HG02642 (cell line): ENCODE measurements at regions not wholly inside any gene's neighbourhood (a gene's known extent, or its start where the extent isn't known, plus 50 kb on each side); places are given as distances from the start of the nearest gene placed in this dataset.

Source experiments
- ATAC-seq: cut with Tn5 transposase; IDR thresholded peaks from one replicate; pipeline ENCODE4 v1.9.1; 2021; ENCODE audit warnings: mild to moderate bottlenecking; ENCODE audit not compliant: unreplicated experiment, poor library complexity

- no peak for ATAC-seq
These were observed 1697.7 kb downstream of the EFNB2 start for GRCh38 chr13:104837756-104838155.

- ATAC-seq, result no peak
These were observed 1702.2 kb downstream of the EFNB2 start for GRCh38 chr13:104833221-104833620.

GRCh38 chr13:104832231-104832630 is 1703.2 kb downstream of the EFNB2 start:
- no peak for ATAC-seq

GRCh38 chr13:104831831-104832230 is 1703.6 kb downstream of the EFNB2 start:
- ATAC-seq, result no peak

- no peak for ATAC-seq
These were observed 1711.8 kb downstream of the EFNB2 start for GRCh38 chr13:104823709-104824108.

- no peak for ATAC-seq
These were observed 1712.4 kb downstream of the EFNB2 start for GRCh38 chr13:104823071-104823470.

- ATAC-seq, result no peak
These were observed 1718.2 kb downstream of the EFNB2 start for GRCh38 chr13:104817271-104817670.

- ATAC-seq, result no peak
These were observed 1718.7 kb downstream of the EFNB2 start for GRCh38 chr13:104816726-104817125.

GRCh38 chr13:104810242-104810641 is 1725.2 kb downstream of the EFNB2 start:
- no peak for ATAC-seq

- no peak for ATAC-seq
These were observed 1726.0 kb downstream of the EFNB2 start for GRCh38 chr13:104809483-104809882.

- ATAC-seq, result no peak
These were observed 1730.1 kb downstream of the EFNB2 start for GRCh38 chr13:104805346-104805745.

GRCh38 chr13:104799152-104799551 is 1732.9 kb upstream of the SLC10A2 start:
- no peak for ATAC-seq

- no peak for ATAC-seq
These were observed 1732.3 kb upstream of the SLC10A2 start for GRCh38 chr13:104798486-104798885.

GRCh38 chr13:104796581-104796980 is 1730.4 kb upstream of the SLC10A2 start:
- ATAC-seq, result no peak

- no peak for ATAC-seq
These were observed 1719.7 kb upstream of the SLC10A2 start for GRCh38 chr13:104785952-104786351.

- ATAC-seq, result no peak
These were observed 1718.7 kb upstream of the SLC10A2 start for GRCh38 chr13:104784891-104785290.

GRCh38 chr13:104782741-104783140 is 1716.5 kb upstream of the SLC10A2 start:
- ATAC-seq, result no peak

- ATAC-seq, result no peak
These were observed 1713.2 kb upstream of the SLC10A2 start for GRCh38 chr13:104779311-104779993.

- ATAC-seq, result no peak
These were observed 1707.6 kb upstream of the SLC10A2 start for GRCh38 chr13:104773775-104774174.

- ATAC-seq, result no peak
These were observed 1703.3 kb upstream of the SLC10A2 start for GRCh38 chr13:104769545-104769944.

GRCh38 chr13:104766319-104766718 is 1700.1 kb upstream of the SLC10A2 start:
- no peak for ATAC-seq

GRCh38 chr13:104764600-104764999 is 1698.4 kb upstream of the SLC10A2 start:
- ATAC-seq, result no peak

- ATAC-seq, result no peak
These were observed 1692.9 kb upstream of the SLC10A2 start for GRCh38 chr13:104759069-104759468.
